Mesenchymal stem cell (in vitro differentiated cells and primary cell): ENCODE measurements at regions not wholly inside any gene's neighbourhood (a gene's known extent, or its start where the extent isn't known, plus 50 kb on each side); places are given as distances from the start of the nearest gene placed in this dataset.

Source experiments
- DNase-seq: peaks from one replicate; pipeline ENCODE4 v3.0.0-alpha.2; 2013
- H2AFZ ChIP-seq: one replicate; pipeline ENCODE4 v1.6.1; 2013; ENCODE audit warnings: low read depth, mild to moderate bottlenecking, control low read depth, inconsistent platforms, low read length, moderate library complexity
- H2AK5ac ChIP-seq: 2 replicates; pipeline ENCODE4 v1.6.1; 2013; ENCODE audit warnings: low read length, moderate library complexity, mild to moderate bottlenecking, inconsistent platforms; ENCODE audit not compliant: severe bottlenecking
- H2BK120ac ChIP-seq: one replicate; pipeline ENCODE4 v1.6.1; 2013; ENCODE audit warnings: low read depth, mild to moderate bottlenecking, inconsistent platforms, low read length, moderate library complexity
- H2BK12ac ChIP-seq, 2 experiments: one replicate each; pipeline ENCODE4 v1.6.1; 2013; ENCODE audit warnings: inconsistent platforms in 2 of 2, low read length in 2 of 2, mild to moderate bottlenecking in 2 of 2, moderate library complexity in 2 of 2, control low read depth in 1 of 2
- H2BK15ac ChIP-seq: one replicate; pipeline ENCODE4 v1.6.1; 2013; ENCODE audit warnings: mild to moderate bottlenecking, low read depth, inconsistent platforms; ENCODE audit not compliant: poor library complexity, severe bottlenecking
- H2BK5ac ChIP-seq: 2 replicates; pipeline ENCODE4 v1.6.1; 2013; ENCODE audit warnings: low read depth, mild to moderate bottlenecking, low read length, control low read depth, inconsistent platforms; ENCODE audit not compliant: poor library complexity, severe bottlenecking
- H3K14ac ChIP-seq, 2 experiments: one replicate each; pipeline ENCODE4 v1.6.1; 2013; ENCODE audit warnings: inconsistent platforms in 2 of 2, low read length in 2 of 2, control low read depth in 1 of 2, mild to moderate bottlenecking in 1 of 2, moderate library complexity in 1 of 2
- H3K18ac ChIP-seq, 2 experiments: one replicate each; pipeline ENCODE4 v1.6.1; 2013; ENCODE audit warnings: inconsistent platforms in 2 of 2, low read length in 2 of 2, control low read depth in 1 of 2, low read depth in 1 of 2, mild to moderate bottlenecking in 1 of 2
- H3K23ac ChIP-seq, 2 experiments: one replicate each; pipeline ENCODE4 v1.6.1; 2013; ENCODE audit warnings: inconsistent platforms in 2 of 2, low read length in 2 of 2, mild to moderate bottlenecking in 2 of 2, moderate library complexity in 2 of 2, control low read depth in 1 of 2
- H3K27ac ChIP-seq: 2 replicates; pipeline ENCODE4 v1.5.1; 2013; ENCODE audit warnings: mild to moderate bottlenecking, moderate library complexity, low read length, control low read depth, inconsistent platforms; ENCODE audit not compliant: poor library complexity, severe bottlenecking
- H3K27me3 ChIP-seq, 2 experiments: 2 replicates each; pipeline versions ENCODE4 v1.6.1 to v1.7.0; 2013; ENCODE audit warnings: low read length in 2 of 2, mild to moderate bottlenecking in 2 of 2, moderate library complexity in 2 of 2, control low read depth in 1 of 2, inconsistent platforms in 1 of 2; ENCODE audit not compliant: control insufficient read depth in 1 of 2, insufficient read depth in 1 of 2
- H3K36me3 ChIP-seq, 2 experiments: 2 replicates each; pipeline versions ENCODE4 v1.6.1 to v1.7.0; 2013; ENCODE audit warnings: low read length in 2 of 2, control low read depth in 1 of 2, inconsistent platforms in 1 of 2, low read depth in 1 of 2, mild to moderate bottlenecking in 1 of 2; ENCODE audit not compliant: insufficient read depth in 2 of 2, control insufficient read depth in 1 of 2
- H3K4ac ChIP-seq, 2 experiments: one replicate each; pipeline ENCODE4 v1.6.1; 2013; ENCODE audit warnings: inconsistent platforms in 2 of 2, low read length in 2 of 2, mild to moderate bottlenecking in 2 of 2, moderate library complexity in 2 of 2, control low read depth in 1 of 2, low read depth in 1 of 2
- H3K4me1 ChIP-seq: 2 replicates; pipeline ENCODE4 v1.6.1; 2013; ENCODE audit warnings: low read depth, low read length, control low read depth; ENCODE audit not compliant: control insufficient read depth, insufficient read depth
- H3K4me2 ChIP-seq: 2 replicates; pipeline ENCODE4 v1.6.1; 2013; ENCODE audit warnings: low read length, mild to moderate bottlenecking, inconsistent platforms; ENCODE audit not compliant: poor library complexity, severe bottlenecking
- H3K4me3 ChIP-seq, 2 experiments: 2 replicates each; pipeline versions ENCODE4 v1.5.1 to v1.7.0; 2013; ENCODE audit warnings: low read length in 2 of 2, mild to moderate bottlenecking in 2 of 2, control low read depth in 1 of 2, low read depth in 1 of 2; ENCODE audit not compliant: insufficient read depth in 1 of 2
- H3K79me1 ChIP-seq: replicated peaks from 2 replicates; pipeline ENCODE4 v1.6.1; 2013; ENCODE audit warnings: mild to moderate bottlenecking, control low read depth, low read length, inconsistent platforms; ENCODE audit not compliant: poor library complexity, severe bottlenecking
- H3K9ac ChIP-seq: 2 replicates; pipeline ENCODE4 v1.7.0; 2013; ENCODE audit warnings: mild to moderate bottlenecking, low read length, moderate library complexity
- H3K9me3 ChIP-seq: 2 replicates; pipeline ENCODE4 v1.7.0; 2013; ENCODE audit warnings: mild to moderate bottlenecking, low read length; ENCODE audit not compliant: control insufficient read depth
- H4K8ac ChIP-seq: one replicate; pipeline ENCODE4 v1.6.1; 2013; ENCODE audit warnings: inconsistent platforms, mild to moderate bottlenecking, low read length, moderate library complexity
- H4K91ac ChIP-seq: one replicate; pipeline ENCODE4 v1.6.1; 2013; ENCODE audit warnings: mild to moderate bottlenecking, low read length, inconsistent platforms
- WGBS: methylation state at CpG from one replicate; pipeline ENCODE4 v1.1.7; 2013; ENCODE audit warnings: mixed read lengths; 5-methylcytosine and 5-hydroxymethylcytosine counted together

- no peak for DNase-seq
Measured at GRCh38 chr16:85401370-85401916, 211.7 kb upstream of the GSE1 start.

GRCh38 chr16:85401917-85402766 lies 211.0 kb upstream of the GSE1 start:
- peak overlapping the region; percentile 18 to 61 for H2BK12ac ChIP-seq
- H3K4me1 ChIP-seq = peaks cover 53% of the 10 kb centered on the region
- H2AFZ ChIP-seq = no peak overlapping the region
- no peak overlapping the region for H3K4me3 ChIP-seq
- H3K23ac ChIP-seq = no peak overlapping the region
- H2BK120ac ChIP-seq = peak overlapping the region; percentile 64
- H3K14ac ChIP-seq = no peak overlapping the region
- H2AK5ac ChIP-seq = peak overlapping the region; percentile 74
- no peak overlapping the region for H2BK5ac ChIP-seq
- peak overlapping the region; percentile 30 for H2BK15ac ChIP-seq
- H3K4ac ChIP-seq = peak overlapping the region; percentile 30 to 90
- H4K91ac ChIP-seq = peak overlapping the region; percentile 90
- H3K9ac ChIP-seq = no peak overlapping the region
- peaks cover 10% of the 10 kb centered on the region for H3K79me1 ChIP-seq
- peak overlapping the region; percentile 67 for H4K8ac ChIP-seq
- 90% methylated on average over 30 of the region's 30 CpGs for WGBS
- H3K27ac ChIP-seq = no peak overlapping the region
- no peaks in the 10 kb centered on the region for H3K27me3 ChIP-seq
- no peak overlapping the region for H3K4me2 ChIP-seq
- no peaks in the 10 kb centered on the region for H3K9me3 ChIP-seq
- H3K18ac ChIP-seq = peak overlapping the region; percentile 70 to 73
- peaks cover 0 to 6% of the 10 kb centered on the region in 2 experiments for H3K36me3 ChIP-seq
- DNase-seq = no peak

More at GRCh38 chr16:85401370-85401916, 211.7 kb upstream of the GSE1 start:
- H2AK5ac ChIP-seq = peak overlapping the region; percentile 61
- H2BK12ac ChIP-seq = peak overlapping the region in 1 of 2 experiments; percentile 61
- H4K91ac ChIP-seq = peak overlapping the region; percentile 90
- no peak overlapping the region for H2BK5ac ChIP-seq
- no peak overlapping the region for H3K23ac ChIP-seq
- H2BK15ac ChIP-seq = no peak overlapping the region
- peak overlapping the region in 1 of 2 experiments; percentile 19 for H3K4ac ChIP-seq
- H3K9me3 ChIP-seq = no peaks in the 10 kb centered on the region
- H2AFZ ChIP-seq = no peak overlapping the region
- no peak overlapping the region for H3K4me3 ChIP-seq
- H3K4me1 ChIP-seq = peaks cover 60% of the 10 kb centered on the region
- peaks cover 0 to 6% of the 10 kb centered on the region in 2 experiments for H3K36me3 ChIP-seq
- H4K8ac ChIP-seq = peak overlapping the region; percentile 29
- H3K9ac ChIP-seq = no peak overlapping the region
- peak overlapping the region in 1 of 2 experiments; percentile 55 for H3K18ac ChIP-seq
- H3K4me2 ChIP-seq = no peak overlapping the region
- peaks cover 10% of the 10 kb centered on the region for H3K79me1 ChIP-seq
- no peak overlapping the region for H3K27ac ChIP-seq
- H2BK120ac ChIP-seq = peak overlapping the region; percentile 64
- WGBS = 93% methylated on average over 16 of the region's 16 CpGs
- H3K27me3 ChIP-seq = no peaks in the 10 kb centered on the region
- no peak overlapping the region for H3K14ac ChIP-seq

DNA sequence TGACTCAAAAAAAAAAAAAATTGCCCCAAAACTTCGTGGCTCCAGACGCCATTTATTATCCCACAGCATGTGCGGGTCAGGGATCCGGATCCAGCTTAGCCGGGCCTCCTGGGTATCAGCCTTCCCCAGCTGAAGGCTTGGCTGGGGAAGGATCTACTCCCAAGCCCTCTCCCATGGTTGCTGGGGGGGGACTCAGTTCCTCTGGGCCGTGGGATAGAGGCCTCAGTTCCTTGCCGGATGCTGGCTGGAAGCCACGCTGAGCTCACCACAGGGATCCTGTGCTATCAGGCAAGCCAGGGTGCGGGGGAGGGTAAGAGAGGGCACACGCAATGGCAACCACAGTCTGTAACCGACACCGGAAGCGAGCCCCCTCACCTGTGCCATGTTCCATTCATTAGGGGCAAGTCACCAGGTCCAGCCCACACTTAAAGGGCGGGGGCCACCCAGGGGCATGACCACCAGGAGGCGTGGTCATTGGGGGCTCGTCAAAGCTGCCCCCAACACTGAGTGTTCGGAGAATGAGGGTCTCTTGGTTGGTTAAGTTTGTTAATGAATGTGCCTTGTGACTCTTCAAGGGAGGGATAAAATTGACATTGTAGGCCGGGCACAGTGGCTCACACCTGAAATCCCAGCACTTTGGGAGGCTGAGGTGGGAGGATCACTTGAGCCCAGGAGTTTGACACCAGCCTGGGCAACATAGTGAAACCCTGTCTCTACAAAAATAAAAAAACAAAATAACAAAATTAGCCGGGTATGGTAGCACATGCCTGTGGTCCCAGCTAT lies 210.0 kb upstream of the GSE1 start:
- 71% methylated on average over 18 of the region's 19 CpGs for WGBS
- DNase-seq = peak; percentile 70
- Histone ChIP-seq H3K4me1 (peaks cover 44% of the 10 kb centered on the region), H3K4ac (peak overlapping the region in 1 of 2 experiments; percentile 13), H2AK5ac (peak overlapping the region; percentile 57), H3K79me1 (peaks cover 10% of the 10 kb centered on the region), H4K91ac (peak overlapping the region; percentile 64), H3K14ac (no peak overlapping the region), H2BK12ac (peak overlapping the region in 1 of 2 experiments; percentile 92), H2BK5ac (no peak overlapping the region), H2AFZ (no peak overlapping the region), H3K27me3 (no peaks in the 10 kb centered on the region), H3K18ac (peak overlapping the region; percentile 45 to 93), H2BK120ac (peak overlapping the region; percentile 61), H3K27ac (no peak overlapping the region), H3K9me3 (no peaks in the 10 kb centered on the region), H2BK15ac (peak overlapping the region; percentile 77), H3K4me3 (no peak overlapping the region), H4K8ac (peak overlapping the region; percentile 21), H3K4me2 (no peak overlapping the region), H3K9ac (no peak overlapping the region), H3K23ac (no peak overlapping the region), H3K36me3 (peaks cover 0 to 6% of the 10 kb centered on the region in 2 experiments)
